GM10847 (cell line): ENCODE measurements at regions not wholly inside any gene's neighbourhood (a gene's known extent, or its start where the extent isn't known, plus 50 kb on each side); places are given as distances from the start of the nearest gene placed in this dataset.

Experiments used
- POLR2A ChIP-seq: IDR thresholded peaks from 2 replicates; pipeline ENCODE4 v1.6.1; 2011; ENCODE audit not compliant: insufficient read length; ENCODE audit errors: extremely low read depth

DNA sequence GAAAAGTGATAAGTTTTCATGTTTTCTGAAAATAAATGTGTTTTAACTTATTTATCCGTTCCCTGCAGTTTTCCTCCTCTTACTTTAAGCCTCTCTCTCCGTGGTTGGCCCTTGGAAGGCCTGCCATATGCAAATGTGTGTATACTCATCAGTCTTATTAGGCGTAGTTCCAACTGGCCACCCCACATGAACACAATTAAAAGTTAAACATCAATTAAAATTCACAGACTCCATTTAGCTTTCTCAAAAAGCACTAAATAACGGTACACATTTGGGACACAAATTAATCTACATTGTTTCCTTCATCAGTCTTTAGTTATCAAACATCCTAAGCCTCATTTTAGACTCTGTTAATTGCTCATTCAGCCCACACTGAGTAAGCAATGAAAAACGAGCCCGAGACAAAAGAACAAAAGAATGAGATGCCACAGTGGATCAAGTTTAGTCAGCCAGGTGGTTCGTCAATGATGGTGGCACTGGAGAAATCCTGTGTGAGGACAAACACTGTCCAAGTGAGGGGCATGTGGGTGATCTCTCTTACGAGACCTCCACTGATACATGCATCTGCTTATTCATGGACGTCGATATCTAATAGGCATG, 76.0 kb upstream of the TMCC3 start:
- no peak for TF ChIP-seq POLR2A

- no peak for TF ChIP-seq POLR2A
These were observed 75.2 kb upstream of the TMCC3 start for GRCh38 chr12:94725375-94726168.

- no peak for TF ChIP-seq POLR2A
These were observed 72.3 kb upstream of the TMCC3 start for GRCh38 chr12:94722664-94723063.

DNA sequence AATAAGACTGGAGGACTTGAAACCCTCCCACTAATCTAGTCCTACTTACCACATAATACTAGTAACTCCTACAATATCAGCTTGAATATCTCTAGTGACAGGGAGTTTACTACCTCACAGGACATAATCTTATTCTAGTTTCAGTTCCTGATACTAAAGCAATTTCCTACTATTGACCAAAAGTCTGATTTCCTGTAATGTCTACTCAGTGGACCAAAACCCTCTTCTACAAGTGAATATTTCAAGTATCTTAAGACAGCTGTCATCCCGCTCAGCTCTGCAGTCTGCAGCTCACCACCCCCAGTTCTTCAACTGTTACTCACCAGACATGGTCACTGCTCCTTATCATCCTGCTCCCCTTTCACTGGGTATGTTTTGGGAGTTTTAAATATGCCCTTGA, 70.8 kb upstream of the TMCC3 start:
- no peak for TF ChIP-seq POLR2A

DNA sequence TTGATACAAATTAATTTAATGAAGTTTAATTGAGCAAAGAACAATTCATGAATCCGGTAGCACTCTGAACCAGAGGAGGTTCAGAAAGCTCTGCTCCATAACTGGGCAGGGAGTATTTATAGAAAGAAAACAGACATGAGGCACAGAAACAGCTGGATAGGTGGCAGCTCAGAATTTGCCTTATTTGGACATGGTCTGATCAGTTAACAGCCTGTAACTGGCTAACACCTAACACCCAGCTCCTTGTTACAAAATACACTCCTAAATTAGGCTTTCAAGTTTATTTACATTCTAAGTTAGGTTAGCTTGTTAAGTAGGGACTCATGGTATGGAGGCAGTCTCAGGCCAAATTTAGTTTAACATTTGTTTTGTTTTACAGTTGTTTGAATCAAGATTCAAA, 67.8 kb upstream of the TMCC3 start:
- no peak for TF ChIP-seq POLR2A

DNA sequence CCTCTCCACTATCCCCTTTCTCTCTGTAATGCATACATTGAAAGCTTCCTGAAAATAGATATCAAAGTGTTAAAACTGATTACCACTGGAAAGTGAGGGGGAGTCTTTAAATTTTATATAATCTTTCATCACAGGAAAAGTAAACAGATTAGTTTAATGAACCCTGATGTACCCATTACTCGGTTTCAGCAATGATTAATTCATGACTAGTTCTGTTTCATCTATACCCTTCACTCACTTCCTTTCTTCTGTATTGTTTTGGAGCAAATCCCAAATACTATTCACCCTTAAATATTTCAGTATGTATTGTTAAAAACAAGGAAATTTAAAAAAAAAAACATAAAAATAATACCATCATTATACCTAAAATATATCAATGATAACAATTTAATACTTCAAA, 67.3 kb upstream of the TMCC3 start:
- TF ChIP-seq POLR2A, result no peak

DNA sequence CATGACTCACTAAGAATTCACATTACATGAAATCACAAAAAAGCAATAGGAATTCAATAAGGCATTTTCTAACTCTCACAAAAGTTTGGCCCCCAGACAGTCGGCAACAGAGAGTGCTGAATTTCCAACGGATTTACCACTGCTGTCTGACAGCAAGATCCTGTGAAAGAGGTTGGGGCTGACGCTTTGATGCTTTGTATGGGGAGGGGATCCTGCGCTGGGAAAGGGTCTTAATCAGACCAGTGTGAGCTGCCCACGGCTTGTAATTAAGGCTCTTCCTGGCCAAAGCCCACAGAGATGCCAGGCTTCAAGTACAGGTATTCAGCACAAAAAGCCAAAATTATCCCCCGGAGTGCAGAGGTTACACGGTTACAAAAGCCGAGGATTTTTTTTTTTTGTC, 66.8 kb upstream of the TMCC3 start:
- no peak for TF ChIP-seq POLR2A

GRCh38 chr12:94716339-94716738, 66.0 kb upstream of the TMCC3 start:
- no peak for TF ChIP-seq POLR2A

DNA sequence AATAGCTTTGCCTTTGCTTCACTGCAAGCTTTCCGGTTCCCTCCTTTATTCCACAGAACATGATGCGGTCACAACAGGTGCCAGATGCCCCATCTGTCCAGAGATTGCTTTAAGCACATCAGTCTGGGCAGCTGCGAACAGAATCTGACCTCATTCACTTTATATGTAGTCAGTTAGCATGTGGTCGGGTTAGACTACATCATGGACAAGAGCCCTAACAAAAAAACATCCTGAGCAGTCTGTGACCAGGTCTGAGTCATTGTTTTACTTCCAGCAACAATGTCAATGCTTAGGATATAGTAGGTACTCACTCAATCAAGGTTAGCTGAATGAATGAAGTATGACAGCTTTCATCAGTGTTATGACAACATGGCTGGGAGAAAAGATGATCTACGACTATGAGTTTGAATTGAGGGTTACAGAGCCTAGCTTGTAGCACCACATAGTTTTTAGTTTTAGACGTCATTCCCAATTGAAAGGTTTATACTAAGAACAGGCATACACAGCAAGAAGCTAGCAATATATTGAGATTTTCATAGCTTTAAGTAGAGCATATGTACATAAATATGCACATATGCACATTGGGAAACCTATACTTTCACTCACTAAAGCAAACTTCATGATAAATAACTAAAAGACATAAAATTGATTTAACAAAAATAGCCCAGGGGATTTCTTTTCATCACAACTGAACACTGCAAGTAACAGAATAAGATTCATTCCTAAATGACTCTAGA, 64.2 kb upstream of the TMCC3 start:
- no peak for TF ChIP-seq POLR2A

GRCh38 chr12:94712815-94713515, 62.6 kb upstream of the TMCC3 start:
- no peak for TF ChIP-seq POLR2A

GRCh38 chr12:94710933-94711332, 60.6 kb upstream of the TMCC3 start:
- TF ChIP-seq POLR2A, result no peak

DNA sequence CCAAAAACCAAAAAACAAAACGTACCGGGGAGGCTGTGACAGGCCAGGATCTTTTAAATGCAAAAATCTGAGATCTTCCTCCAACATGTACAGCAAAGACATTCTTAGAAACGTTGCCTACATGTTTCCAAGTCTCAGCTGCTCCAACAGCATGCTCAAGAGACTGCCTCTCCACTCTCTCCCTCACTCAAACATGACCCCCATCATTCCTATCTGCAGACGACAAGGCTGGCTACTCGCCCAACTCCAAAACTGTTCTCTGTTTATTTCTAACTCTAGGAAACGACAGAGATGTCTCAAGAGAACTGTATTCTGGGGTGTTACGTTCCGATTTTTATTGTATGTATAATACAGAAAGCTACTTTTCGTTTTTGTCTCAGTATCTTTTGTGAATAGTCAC, 57.5 kb upstream of the TMCC3 start:
- TF ChIP-seq POLR2A, result no peak

DNA sequence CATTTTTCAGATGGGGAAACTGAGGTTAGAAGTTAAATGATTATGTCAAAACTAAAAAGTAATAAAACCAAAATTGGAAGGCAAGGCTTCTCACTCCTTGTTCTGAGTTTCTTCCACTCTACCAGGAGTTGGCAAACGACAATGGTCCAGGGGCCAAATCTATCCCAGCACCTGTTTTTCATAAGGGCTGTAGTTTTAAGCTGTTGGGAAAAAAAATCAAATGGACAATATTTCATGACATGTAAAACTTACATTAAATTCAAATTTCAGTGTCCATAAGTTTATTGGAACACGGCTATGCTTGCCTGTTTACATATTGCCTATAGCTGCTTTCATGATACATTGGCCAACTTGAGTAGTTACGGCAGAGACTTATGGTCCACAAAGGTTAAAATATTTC, 56.7 kb upstream of the TMCC3 start:
- no peak for TF ChIP-seq POLR2A

- no peak for TF ChIP-seq POLR2A
These were observed 55.9 kb upstream of the TMCC3 start for GRCh38 chr12:94706250-94706661.

GRCh38 chr12:94705676-94706075, 55.3 kb upstream of the TMCC3 start:
- TF ChIP-seq POLR2A, result no peak

DNA sequence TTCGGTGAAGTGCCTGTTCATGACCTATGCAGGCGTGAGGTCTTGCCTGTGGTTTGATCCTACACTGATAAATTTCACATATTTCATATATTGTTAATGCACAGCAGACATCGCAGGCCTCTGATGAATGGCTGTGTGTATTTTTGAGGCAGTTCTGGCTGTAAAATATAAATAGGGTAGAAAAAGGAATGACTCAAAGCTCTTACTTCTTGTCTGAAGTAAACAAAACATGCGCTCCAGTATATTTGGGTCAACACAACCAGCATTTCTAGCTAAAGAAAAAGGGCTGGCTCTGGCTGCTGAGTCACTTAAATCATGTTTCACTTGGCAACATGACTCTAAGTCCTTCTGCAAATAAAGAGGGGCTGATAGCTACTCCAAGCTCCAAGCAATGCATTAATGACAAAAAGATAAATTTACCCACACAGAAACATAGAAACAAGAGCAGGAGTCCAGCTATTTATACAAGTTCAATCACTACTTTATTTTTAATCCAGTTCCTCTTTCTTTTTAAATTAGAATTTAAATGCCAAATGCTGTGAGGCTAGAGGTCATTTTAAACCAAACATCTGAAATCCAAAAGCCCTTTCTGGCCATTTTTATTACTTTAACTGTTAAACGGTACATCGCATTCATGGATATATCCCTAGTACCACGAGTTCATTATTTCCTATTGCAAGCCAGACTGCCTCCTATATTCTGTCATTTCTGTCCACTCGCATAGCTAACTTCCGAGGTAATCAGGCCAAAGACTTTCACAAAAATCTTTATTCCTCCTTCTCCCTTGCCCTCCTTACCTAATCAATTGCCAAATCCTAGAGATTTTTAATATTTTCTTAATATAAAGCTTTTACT, 54.3 kb upstream of the TMCC3 start:
- no peak for TF ChIP-seq POLR2A
